K562 (cell line): ENCODE measurements at regions not wholly inside any gene's neighbourhood (a gene's known extent, or its start where the extent isn't known, plus 50 kb on each side); places are given as distances from the start of the nearest gene placed in this dataset.

Experiments used
- ATAC-seq: fragments of 200-7000 bp; cut with Tn5 transposase; 3 replicates; pipeline ENCODE4 v1.9.1; 2020; ENCODE audit warnings: moderate library complexity
- BruUV-seq: library from RNA; stranded (reverse); fragments of 400-500 nt; replicated peaks from 2 replicates; lab custom pipeline; 2021; lab: Mats Ljungman, UMichigan
- CTCF ChIA-PET: fragments of 300-600 bp; formaldehyde crosslinking; extraction: SDS; loops from one replicate; lab custom pipeline; 2021; ENCODE audit warnings: low intra/inter-chr PET ratio; lab: Yijun Ruan, JAX
- POLR2A ChIA-PET: fragments of 300-600, 350-650 bp; sonication (Branson Sonifier 250); formaldehyde crosslinking; extraction: SDS; loops from one replicate; lab custom pipeline; 2021; ENCODE audit warnings: antibody characterized with exemption, inconsistent platforms; lab: Yijun Ruan, JAX
- DNase-seq, 4 experiments: peaks; one replicate each; pipeline versions ENCODE4 v3.0.0 to v3.0.0-alpha.2; 2011 to 2018; ENCODE audit warnings: low spot score in 3 of 4, mixed read lengths in 3 of 4; ENCODE audit errors: extremely low read depth in 1 of 4
- FAIRE-seq: peaks from 2 replicates; lab custom pipeline; 2011; peaks lifted over from hg19 to GRCh38; lab: Jason Lieb, UNC
- H2AFZ ChIP-seq: 2 replicates; pipeline ENCODE4 v1.6.0; 2011; ENCODE audit warnings: low read depth, low read length, control low read depth, inconsistent platforms
- H3K27ac ChIP-seq: fragments of 200-600 bp; 3 replicates; pipeline ENCODE4 v1.8.0; 2011; ENCODE audit warnings: low read depth, mild to moderate bottlenecking, control low read depth, inconsistent platforms, low read length, moderate library complexity, mixed read lengths; ENCODE audit errors: extremely low read depth
- H3K27me3 ChIP-seq, 2 experiments: fragments of 300-600 bp in 1 of 2; 2 replicates in 1 of 2; 3 replicates in 1 of 2; pipeline versions ENCODE4 v1.6.0 to v1.8.0; 2011; ENCODE audit warnings: inconsistent platforms in 2 of 2, low read length in 2 of 2, mild to moderate bottlenecking in 1 of 2, mixed read lengths in 1 of 2, moderate library complexity in 1 of 2; ENCODE audit not compliant: control insufficient read depth in 2 of 2, insufficient read depth in 2 of 2
- H3K36me3 ChIP-seq: fragments of 300-600 bp; 3 replicates; pipeline ENCODE4 v1.8.0; 2011; ENCODE audit warnings: mild to moderate bottlenecking, low read length, inconsistent platforms; ENCODE audit not compliant: control insufficient read depth, insufficient read depth
- H3K4me1 ChIP-seq, 2 experiments: fragments of 200-600 bp in 1 of 2; replicated peaks in 1 of 2; 2 replicates in 1 of 2; 3 replicates in 1 of 2; pipeline versions ENCODE4 v1.5.1 to v1.8.0; 2011; ENCODE audit warnings: inconsistent platforms in 2 of 2, low read length in 2 of 2, mild to moderate bottlenecking in 1 of 2, mixed read lengths in 1 of 2, moderate library complexity in 1 of 2; ENCODE audit not compliant: control insufficient read depth in 2 of 2, insufficient read depth in 2 of 2
- H3K4me2 ChIP-seq: 2 replicates; pipeline ENCODE4 v1.6.1; 2011; ENCODE audit warnings: low read length, control low read depth, inconsistent platforms, mixed read lengths; ENCODE audit not compliant: insufficient read depth
- H3K4me3 ChIP-seq: fragments of 200-600 bp; sonication (generic), shearing (Covaris generic); 2 replicates; pipeline ENCODE4 v1.5.1; 2016; ENCODE audit warnings: control low read depth, inconsistent platforms
- H3K79me2 ChIP-seq: fragments of 200-600 bp; 3 replicates; pipeline ENCODE4 v1.8.0; 2011; ENCODE audit warnings: low read length, inconsistent platforms; ENCODE audit not compliant: control insufficient read depth, insufficient read depth
- H3K9ac ChIP-seq, 2 experiments: 2 replicates each; pipeline versions ENCODE4 v1.6.0 to v1.6.1; 2011; ENCODE audit warnings: low read depth in 2 of 2, low read length in 2 of 2, control low read depth in 1 of 2, inconsistent platforms in 1 of 2, mild to moderate bottlenecking in 1 of 2, mixed read lengths in 1 of 2; ENCODE audit not compliant: insufficient read depth in 1 of 2
- H3K9me1 ChIP-seq: one replicate; pipeline ENCODE4 v1.6.0; 2011; ENCODE audit warnings: inconsistent platforms, mild to moderate bottlenecking, low read length, moderate library complexity; ENCODE audit not compliant: control insufficient read depth, insufficient read depth
- H3K9me3 ChIP-seq: replicated peaks from 2 replicates; pipeline ENCODE4 v1.5.1; 2011; ENCODE audit warnings: low read depth, low read length, inconsistent platforms; ENCODE audit not compliant: control insufficient read depth, insufficient read depth
- H4K20me1 ChIP-seq: replicated peaks from 2 replicates; pipeline ENCODE4 v1.6.1; 2011; ENCODE audit warnings: low read length, inconsistent platforms, mixed read lengths; ENCODE audit not compliant: control insufficient read depth, insufficient read depth
- BRF1 ChIP-seq: IDR thresholded peaks from 3 replicates; pipeline ENCODE4 v1.6.1; 2011; ENCODE audit warnings: borderline replicate concordance, mild to moderate bottlenecking; ENCODE audit not compliant: insufficient read length; ENCODE audit errors: extremely low read depth
- CBFA2T2 ChIP-seq: fragments of 450-650 bp; conservative IDR thresholded peaks from 2 replicates; pipeline ENCODE4 v1.6.1; 2017; ENCODE audit warnings: mild to moderate bottlenecking
- ELF2 ChIP-seq: fragments of 250-450 bp; sonication (Bioruptor Pico); IDR thresholded peaks from 2 replicates; pipeline ENCODE4 v1.5.0; 2021; ENCODE audit warnings: mild to moderate bottlenecking
- FOXJ2 ChIP-seq: fragments of 200-800 bp; sonication (Bioruptor generic); IDR thresholded peaks from 2 replicates; pipeline ENCODE4 v1.6.1; 2016; ENCODE audit warnings: missing genetic modification characterization, missing compliant biosample characterization
- HNRNPH1 ChIP-seq: fragments of 200-400 bp; formaldehyde crosslinking; optimal IDR thresholded peaks from 2 replicates; pipeline ENCODE3; 2017; ENCODE audit warnings: low read depth, mild to moderate bottlenecking, low read length, moderate library complexity
- LCOR ChIP-seq: sonication (generic); formaldehyde crosslinking; IDR thresholded peaks from 2 replicates; pipeline ENCODE4 v1.8.0; 2022; ENCODE audit warnings: mild to moderate bottlenecking, missing genetic modification reagents
- MTA2 ChIP-seq: fragments of 450-650 bp; IDR thresholded peaks from 2 replicates; pipeline ENCODE4 v1.6.1; 2016; ENCODE audit warnings: low read depth
- POLR2B ChIP-seq: fragments of 450-650 bp; IDR thresholded peaks from 2 replicates; pipeline ENCODE4 v1.6.1; 2018; ENCODE audit warnings: low read depth; ENCODE audit not compliant: partially characterized antibody
- SMARCA4 ChIP-seq: fragments of 450-650 bp; IDR thresholded peaks from 2 replicates; pipeline ENCODE4 v1.6.1; 2016
- TEAD2 ChIP-seq: fragments of 450-650 bp; IDR thresholded peaks from 2 replicates; pipeline ENCODE4 v1.6.1; 2016; ENCODE audit warnings: missing genetic modification characterization, control low read depth, missing compliant biosample characterization
- ZNF121 ChIP-seq: sonication (generic); formaldehyde crosslinking; conservative IDR thresholded peaks from 2 replicates; pipeline ENCODE4 v1.8.0; 2022; ENCODE audit warnings: missing genetic modification reagents
- ZNF133 ChIP-seq: fragments of 250-450 bp; sonication (Bioruptor Pico); IDR thresholded peaks from 2 replicates; pipeline ENCODE4 v1.4.0; 2020; ENCODE audit warnings: mild to moderate bottlenecking
- ZNF174 ChIP-seq: fragments of 250-450 bp; sonication (Bioruptor Pico); IDR thresholded peaks from 2 replicates; pipeline ENCODE4 v1.4.0; 2020; ENCODE audit warnings: mild to moderate bottlenecking
- ZNF24 ChIP-seq: fragments of 450-650 bp; IDR thresholded peaks from 2 replicates; pipeline ENCODE4 v1.6.1; 2016
- ZNF253 ChIP-seq: fragments of 250-450 bp; sonication (Bioruptor Pico); conservative IDR thresholded peaks from 2 replicates; pipeline ENCODE4 v1.6.1; 2021; ENCODE audit warnings: mild to moderate bottlenecking
- ZNF347 ChIP-seq: fragments of 450-650 bp; formaldehyde crosslinking; IDR thresholded peaks from 2 replicates; pipeline ENCODE4 v1.4.0; 2020; ENCODE audit warnings: low read depth, mild to moderate bottlenecking, moderate library complexity
- WGBS: fragments of 100-300 bp; shearing (Covaris generic); methylation state at CpG from one replicate; pipeline ENCODE4 v1.1.6; 2016; ENCODE audit warnings: low coverage, mixed read lengths; ENCODE audit not compliant: insufficient coverage; ENCODE audit errors: missing lambda C conversion rate; 5-methylcytosine and 5-hydroxymethylcytosine counted together
- in situ Hi-C: fragments of 300-500 bp; cut with MboI; formaldehyde crosslinking; loops from 4 replicates; pipeline ENCODE4 v1.15.0; 2018; ENCODE audit warnings: inconsistent platforms, mixed read lengths
- intact Hi-C: fragments of 100-400 bp; cut with micrococcal nuclease; formaldehyde crosslinking; loops from 2 replicates; pipeline ENCODE4 v1.14.2; 2022
- TF ChIP-seq, protein P1 (sequence below): IDR thresholded peaks from 2 replicates; pipeline ENCODE4 v1.6.1; 2011; ENCODE audit warnings: borderline replicate concordance, low read depth, mild to moderate bottlenecking, moderate library complexity, low read length; ENCODE audit not compliant: insufficient read depth, poor library complexity, severe bottlenecking
- TF ChIP-seq, protein P2 (sequence below): sonication (generic); formaldehyde crosslinking; IDR thresholded peaks from 2 replicates; pipeline ENCODE4 v1.9.0; 2022; ENCODE audit warnings: mild to moderate bottlenecking, missing genetic modification reagents

DNA sequence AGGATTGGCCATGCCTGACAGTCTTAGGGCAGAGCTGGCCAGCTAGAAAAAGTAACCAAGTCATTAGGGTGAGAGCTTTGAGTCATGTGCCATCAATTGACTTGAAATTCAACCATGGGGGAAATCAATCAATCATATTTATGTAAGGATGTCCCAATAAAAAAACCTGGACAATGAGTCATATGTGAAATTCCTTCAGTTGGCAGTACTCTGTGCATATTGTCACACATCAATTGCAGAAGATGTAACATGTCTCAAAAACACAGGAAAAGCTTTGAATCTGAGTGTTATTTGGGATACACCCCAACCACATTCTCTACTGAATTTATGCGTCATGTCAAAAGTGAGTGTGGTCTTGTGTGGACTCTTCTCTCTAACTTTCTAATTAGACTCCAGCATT is 1004.1 kb upstream of the NRXN1 start:
- WGBS: 0% methylated on average over 1 of the region's 1 CpG
- in situ Hi-C loops: no loop called here
- no TSS peak for BruUV-seq
- H4K20me1 ChIP-seq: no peaks in the 10 kb centered on the region
- H3K9me1 ChIP-seq: no peaks in the 10 kb centered on the region
- H3K27ac ChIP-seq: no peak overlapping the region
- TF ChIP-seq ZNF121: no peak
- TF ChIP-seq ZNF347 (CRISPR knock-in tag): no peak
- TF ChIP-seq LCOR (CRISPR knock-in tag): no peak
- no peak for TF ChIP-seq ZNF174
- TF ChIP-seq CBFA2T2: no peak
- TF ChIP-seq SMARCA4: no peak
- TF ChIP-seq MTA2: no peak
- no peak for TF ChIP-seq ZNF133
- no peak for TF ChIP-seq ELF2
- no peak for TF ChIP-seq ZNF24
- TF ChIP-seq HNRNPH1: no peak
- no peak for TF ChIP-seq TEAD2
- no peak for TF ChIP-seq FOXJ2
- TF ChIP-seq ZNF253: no peak
- TF ChIP-seq, protein P1, sequence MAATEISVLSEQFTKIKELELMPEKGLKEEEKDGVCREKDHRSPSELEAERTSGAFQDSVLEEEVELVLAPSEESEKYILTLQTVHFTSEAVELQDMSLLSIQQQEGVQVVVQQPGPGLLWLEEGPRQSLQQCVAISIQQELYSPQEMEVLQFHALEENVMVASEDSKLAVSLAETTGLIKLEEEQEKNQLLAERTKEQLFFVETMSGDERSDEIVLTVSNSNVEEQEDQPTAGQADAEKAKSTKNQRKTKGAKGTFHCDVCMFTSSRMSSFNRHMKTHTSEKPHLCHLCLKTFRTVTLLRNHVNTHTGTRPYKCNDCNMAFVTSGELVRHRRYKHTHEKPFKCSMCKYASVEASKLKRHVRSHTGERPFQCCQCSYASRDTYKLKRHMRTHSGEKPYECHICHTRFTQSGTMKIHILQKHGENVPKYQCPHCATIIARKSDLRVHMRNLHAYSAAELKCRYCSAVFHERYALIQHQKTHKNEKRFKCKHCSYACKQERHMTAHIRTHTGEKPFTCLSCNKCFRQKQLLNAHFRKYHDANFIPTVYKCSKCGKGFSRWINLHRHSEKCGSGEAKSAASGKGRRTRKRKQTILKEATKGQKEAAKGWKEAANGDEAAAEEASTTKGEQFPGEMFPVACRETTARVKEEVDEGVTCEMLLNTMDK: no peak
- no peak for TF ChIP-seq POLR2B
- no peak for TF ChIP-seq BRF1
- TF ChIP-seq, protein P2, sequence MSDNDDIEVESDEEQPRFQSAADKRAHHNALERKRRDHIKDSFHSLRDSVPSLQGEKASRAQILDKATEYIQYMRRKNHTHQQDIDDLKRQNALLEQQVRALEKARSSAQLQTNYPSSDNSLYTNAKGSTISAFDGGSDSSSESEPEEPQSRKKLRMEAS (CRISPR knock-in tag): no peak
- TF ChIP-seq, all 486 proteins: peak for 0
- FAIRE-seq (no peak), ATAC-seq (no peak), DNase-seq (no peak)
- Histone ChIP-seq H3K79me2 (no peaks in the 10 kb centered on the region), H3K4me2 (no peak overlapping the region), H3K4me1 (no peaks in the 10 kb centered on the region), H3K27me3 (no peaks in the 10 kb centered on the region), H3K36me3 (no peaks in the 10 kb centered on the region), H3K9me3 (no peaks in the 10 kb centered on the region), H3K9ac (no peak overlapping the region), H2AFZ (no peak overlapping the region), H3K4me3 (no peak overlapping the region)
- intact Hi-C loops: no loop called here
- ChIA-PET POLR2A (no interaction called here), CTCF (no interaction called here)
